ENCODE measurements at regions not wholly inside any gene's neighbourhood (a gene's known extent, or its start where the extent isn't known, plus 50 kb on each side); places are given as distances from the start of the nearest gene placed in this dataset.
"Not testable (repeated sequence)": the region's sequence is repeated elsewhere in the genome, so short reads cannot be mapped to it uniquely, and the experiment has no call there.

DNA sequence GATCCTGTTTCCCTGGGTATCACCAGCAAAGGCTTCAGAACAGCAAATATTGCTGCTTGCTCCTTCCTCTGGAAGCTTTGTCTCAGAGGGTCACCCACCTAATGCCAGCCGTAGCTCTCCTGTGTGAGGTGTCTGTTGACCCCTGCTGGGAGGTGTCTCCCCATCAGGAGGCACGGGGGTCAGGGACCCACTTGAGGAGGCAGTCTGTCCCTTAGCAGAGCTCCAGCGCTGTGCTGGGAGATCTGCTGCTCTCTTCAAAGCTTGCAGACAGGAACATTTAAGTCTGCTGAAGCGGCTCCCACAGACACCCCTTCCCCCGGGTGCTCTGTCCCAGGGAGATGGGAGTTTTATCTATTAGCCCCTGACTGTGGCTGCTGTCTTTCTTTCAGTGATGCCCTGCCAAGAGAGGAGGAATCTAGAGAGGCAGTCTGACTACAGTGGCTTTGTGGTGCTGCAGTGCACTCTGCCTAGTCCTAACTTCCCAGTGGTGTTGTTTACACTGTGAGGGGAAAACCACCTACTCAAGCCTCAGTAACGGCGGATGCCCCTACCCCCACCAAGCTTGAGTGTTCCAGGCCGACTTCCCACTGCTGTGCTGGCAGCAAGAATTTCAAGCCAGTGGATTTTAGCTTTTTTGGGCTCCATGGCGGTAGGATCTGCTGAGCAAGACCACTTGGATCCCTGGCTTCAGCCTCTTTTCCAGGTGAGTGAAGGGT, 593.1 kb upstream of the CADM2 start:
- TF ChIP-seq, protein P1, sequence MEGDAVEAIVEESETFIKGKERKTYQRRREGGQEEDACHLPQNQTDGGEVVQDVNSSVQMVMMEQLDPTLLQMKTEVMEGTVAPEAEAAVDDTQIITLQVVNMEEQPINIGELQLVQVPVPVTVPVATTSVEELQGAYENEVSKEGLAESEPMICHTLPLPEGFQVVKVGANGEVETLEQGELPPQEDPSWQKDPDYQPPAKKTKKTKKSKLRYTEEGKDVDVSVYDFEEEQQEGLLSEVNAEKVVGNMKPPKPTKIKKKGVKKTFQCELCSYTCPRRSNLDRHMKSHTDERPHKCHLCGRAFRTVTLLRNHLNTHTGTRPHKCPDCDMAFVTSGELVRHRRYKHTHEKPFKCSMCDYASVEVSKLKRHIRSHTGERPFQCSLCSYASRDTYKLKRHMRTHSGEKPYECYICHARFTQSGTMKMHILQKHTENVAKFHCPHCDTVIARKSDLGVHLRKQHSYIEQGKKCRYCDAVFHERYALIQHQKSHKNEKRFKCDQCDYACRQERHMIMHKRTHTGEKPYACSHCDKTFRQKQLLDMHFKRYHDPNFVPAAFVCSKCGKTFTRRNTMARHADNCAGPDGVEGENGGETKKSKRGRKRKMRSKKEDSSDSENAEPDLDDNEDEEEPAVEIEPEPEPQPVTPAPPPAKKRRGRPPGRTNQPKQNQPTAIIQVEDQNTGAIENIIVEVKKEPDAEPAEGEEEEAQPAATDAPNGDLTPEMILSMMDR (IDR thresholded peaks at IDR 0.05): not testable (repeated sequence)
- not testable (repeated sequence) for TF ChIP-seq POLR2AphosphoS5, EP300, POLR2A (IDR thresholded peaks at IDR 0.05)

All from suprapubic skin (tissue), 4 donors.